SU-DHL-6 (cell line): ENCODE measurements at regions not wholly inside any gene's neighbourhood (a gene's known extent, or its start where the extent isn't known, plus 50 kb on each side); places are given as distances from the start of the nearest gene placed in this dataset.

Source experiments
- H2AFZ ChIP-seq: fragments of 200-600 bp; sonication (generic); 2 replicates; pipeline ENCODE4 v1.6.1; 2014; ENCODE audit warnings: low read depth, mild to moderate bottlenecking, moderate library complexity, mixed read lengths, antibody characterized with exemption, low read length; ENCODE audit not compliant: severe bottlenecking
- H3F3A ChIP-seq: fragments of 200-600 bp; shearing (Covaris generic); 2 replicates; pipeline ENCODE4 v1.6.0; 2016; ENCODE audit warnings: antibody characterized with exemption, mild to moderate bottlenecking; ENCODE audit not compliant: insufficient read depth
- H3K27ac ChIP-seq: fragments of 200-600 bp; sonication (generic); 2 replicates; pipeline ENCODE4 v1.5.1; 2016; ENCODE audit warnings: low read depth, mild to moderate bottlenecking, low read length, moderate library complexity, mixed read lengths
- H3K27me3 ChIP-seq: fragments of 200-600 bp; sonication (generic), shearing (Covaris generic); 2 replicates; pipeline ENCODE4 v1.6.0; 2014; ENCODE audit warnings: mild to moderate bottlenecking, low read length
- H3K36me3 ChIP-seq: fragments of 200-600 bp; sonication (generic); 2 replicates; pipeline ENCODE4 v1.6.1; 2014; ENCODE audit warnings: mild to moderate bottlenecking, low read length, mixed read lengths
- H3K4me2 ChIP-seq: fragments of 300-600, 200-600 bp; shearing (Covaris generic), sonication (generic); 2 replicates; pipeline ENCODE4 v1.6.0; 2014; ENCODE audit warnings: low read length, low read depth, mild to moderate bottlenecking; ENCODE audit not compliant: poor library complexity, severe bottlenecking
- H3K4me3 ChIP-seq: fragments of 200-600 bp; sonication (generic); 2 replicates; pipeline ENCODE4 v1.5.1; 2014; ENCODE audit warnings: antibody characterized with exemption, low read length, mild to moderate bottlenecking, mixed read lengths; ENCODE audit not compliant: insufficient read depth, poor library complexity, severe bottlenecking
- H3K79me2 ChIP-seq: fragments of 200-600 bp; sonication (generic); 2 replicates; pipeline ENCODE4 v1.6.1; 2014; ENCODE audit warnings: mild to moderate bottlenecking, low read length, moderate library complexity; ENCODE audit not compliant: insufficient read depth
- H3K9ac ChIP-seq: fragments of 200-600 bp; sonication (generic); 2 replicates; pipeline ENCODE4 v1.7.0; 2014; ENCODE audit warnings: mild to moderate bottlenecking, low read length
- H3K9me2 ChIP-seq: fragments of 200-600 bp; sonication (generic); replicated peaks from 2 replicates; pipeline ENCODE4 v1.6.1; 2014; ENCODE audit warnings: low read length; ENCODE audit not compliant: insufficient read depth
- H3K9me3 ChIP-seq: fragments of 200-600 bp; sonication (generic); 2 replicates; pipeline ENCODE4 v1.6.1; 2014; ENCODE audit warnings: low read length, mixed read lengths; ENCODE audit not compliant: insufficient read depth
- H4K20me1 ChIP-seq: fragments of 200-600 bp; sonication (generic); 2 replicates; pipeline ENCODE4 v1.6.1; 2014; ENCODE audit warnings: low read depth, mild to moderate bottlenecking, antibody characterized with exemption, low read length, moderate library complexity, mixed read lengths
- CTCF ChIP-seq: fragments of 200-600 bp; sonication (generic); IDR thresholded peaks from one replicate; pipeline ENCODE4 v1.5.1; 2017; ENCODE audit warnings: antibody characterized with exemption, mild to moderate bottlenecking, low read length, moderate library complexity; ENCODE audit not compliant: insufficient read depth, poor library complexity, severe bottlenecking
- EZH2phosphoT487 ChIP-seq: fragments of 200-600 bp; sonication (generic), shearing (Covaris generic); conservative IDR thresholded peaks from 2 replicates; pipeline ENCODE4 v1.6.1; 2018; ENCODE audit warnings: mild to moderate bottlenecking, antibody characterized with exemption, low read length, moderate library complexity, mixed read lengths

- no peaks in the 10 kb centered on the region for H3K9me2 ChIP-seq
Measured at GRCh38 chr1:104392552-104392951, 642.9 kb downstream of the AMY1C start.

GRCh38 chr1:104402178-104402577, 652.5 kb downstream of the AMY1C start:
- Histone ChIP-seq H3K4me2 (no peak overlapping the region), H3K36me3 (no peaks in the 10 kb centered on the region), H3F3A (no peaks in the 10 kb centered on the region), H3K9me2 (no peaks in the 10 kb centered on the region), H3K79me2 (no peaks in the 10 kb centered on the region), H3K27ac (no peak overlapping the region), H2AFZ (no peak overlapping the region), H3K27me3 (no peaks in the 10 kb centered on the region), H3K4me3 (no peak overlapping the region), H3K9me3 (no peaks in the 10 kb centered on the region), H3K9ac (no peak overlapping the region), H4K20me1 (no peaks in the 10 kb centered on the region)
- TF ChIP-seq CTCF = no peak

More at GRCh38 chr1:104392552-104392951, 642.9 kb downstream of the AMY1C start:
- Histone ChIP-seq H3K27ac (no peak overlapping the region), H3K4me2 (no peak overlapping the region), H3K4me3 (no peak overlapping the region), H3K9me3 (no peaks in the 10 kb centered on the region), H3K36me3 (no peaks in the 10 kb centered on the region), H4K20me1 (no peaks in the 10 kb centered on the region), H3K9ac (no peak overlapping the region), H3K27me3 (no peaks in the 10 kb centered on the region), H3K79me2 (no peaks in the 10 kb centered on the region), H2AFZ (no peak overlapping the region), H3F3A (no peaks in the 10 kb centered on the region)
- TF ChIP-seq EZH2phosphoT487 (no peak), CTCF (no peak)

GRCh38 chr1:104403883-104404282, 654.2 kb downstream of the AMY1C start:
- Histone ChIP-seq H3K79me2 (no peaks in the 10 kb centered on the region), H3K9me2 (no peaks in the 10 kb centered on the region), H3K27ac (no peak overlapping the region), H2AFZ (no peak overlapping the region), H3K9me3 (no peaks in the 10 kb centered on the region), H3K4me2 (no peak overlapping the region), H3F3A (no peaks in the 10 kb centered on the region), H3K27me3 (no peaks in the 10 kb centered on the region), H3K9ac (no peak overlapping the region), H3K36me3 (no peaks in the 10 kb centered on the region), H4K20me1 (no peaks in the 10 kb centered on the region), H3K4me3 (no peak overlapping the region)
- no peak for TF ChIP-seq CTCF
- no peak for TF ChIP-seq EZH2phosphoT487

- no peak for TF ChIP-seq CTCF
- TF ChIP-seq EZH2phosphoT487 = no peak
Measured at GRCh38 chr1:104406728-104407127, 657.0 kb downstream of the AMY1C start.

More at GRCh38 chr1:104406728-104407127, 657.0 kb downstream of the AMY1C start:
- H3K79me2 ChIP-seq = no peaks in the 10 kb centered on the region
- no peaks in the 10 kb centered on the region for H4K20me1 ChIP-seq
- no peaks in the 10 kb centered on the region for H3F3A ChIP-seq
- no peak overlapping the region for H2AFZ ChIP-seq
- no peak overlapping the region for H3K4me3 ChIP-seq
- H3K36me3 ChIP-seq = no peaks in the 10 kb centered on the region
- no peak overlapping the region for H3K9ac ChIP-seq
- no peaks in the 10 kb centered on the region for H3K9me3 ChIP-seq
- no peak overlapping the region for H3K27ac ChIP-seq
- H3K27me3 ChIP-seq = no peaks in the 10 kb centered on the region
- no peaks in the 10 kb centered on the region for H3K9me2 ChIP-seq
- no peak overlapping the region for H3K4me2 ChIP-seq
